HUES6 (cell line): ENCODE measurements at regions not wholly inside any gene's neighbourhood (a gene's known extent, or its start where the extent isn't known, plus 50 kb on each side); places are given as distances from the start of the nearest gene placed in this dataset.

Source experiments
- H3K27ac ChIP-seq: 2 replicates; pipeline ENCODE4 v1.7.0; 2013; ENCODE audit warnings: low read depth, mild to moderate bottlenecking, low read length, inconsistent platforms
- H3K27me3 ChIP-seq: 2 replicates; pipeline ENCODE4 v1.6.1; 2013; ENCODE audit warnings: low read length; ENCODE audit not compliant: control insufficient read depth, insufficient read depth
- H3K36me3 ChIP-seq: 2 replicates; pipeline ENCODE4 v1.6.1; 2013; ENCODE audit warnings: low read length; ENCODE audit not compliant: control insufficient read depth, insufficient read depth
- H3K4me1 ChIP-seq: 2 replicates; pipeline ENCODE4 v1.6.1; 2013; ENCODE audit warnings: low read length; ENCODE audit not compliant: control insufficient read depth, insufficient read depth
- H3K4me3 ChIP-seq: 2 replicates; pipeline ENCODE4 v1.5.1; 2013; ENCODE audit warnings: low read depth, low read length
- H3K9ac ChIP-seq: one replicate; pipeline ENCODE4 v1.6.1; 2013; ENCODE audit warnings: mild to moderate bottlenecking, low read length
- H3K9me3 ChIP-seq: 2 replicates; pipeline ENCODE4 v1.6.1; 2013; ENCODE audit warnings: low read depth, low read length; ENCODE audit not compliant: control insufficient read depth, insufficient read depth

DNA sequence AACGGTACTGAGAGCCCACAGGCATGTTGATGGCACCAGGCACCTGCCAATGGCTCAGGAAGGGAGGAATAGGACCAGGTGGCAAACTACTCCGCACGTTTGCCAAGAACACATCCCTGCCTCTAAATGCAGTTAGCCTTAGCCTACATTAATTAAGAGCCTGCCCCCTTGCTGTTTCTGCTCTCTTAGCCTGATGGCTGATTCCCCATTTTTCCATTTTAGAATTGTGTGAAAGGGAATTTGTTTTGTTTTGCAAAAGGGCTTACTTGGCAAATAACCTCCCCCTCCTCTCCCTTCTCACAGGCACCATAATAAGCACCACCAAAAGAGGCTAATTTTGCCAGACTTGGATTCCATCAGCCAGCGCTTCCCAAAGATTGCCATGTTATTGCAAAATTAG lies 1203.2 kb downstream of the SORCS3 start:
- H3K9me3 ChIP-seq = no peaks in the 10 kb centered on the region
- H3K4me1 ChIP-seq = peaks cover 25% of the 10 kb centered on the region
- H3K36me3 ChIP-seq = no peaks in the 10 kb centered on the region
- 0 out of 2 replicates have a peak overlapping the region, but pooled peaks have one; percentile 14 for H3K27ac ChIP-seq
- H3K4me3 ChIP-seq = no peak overlapping the region
- H3K9ac ChIP-seq = no peak overlapping the region
- no peaks in the 10 kb centered on the region for H3K27me3 ChIP-seq

DNA sequence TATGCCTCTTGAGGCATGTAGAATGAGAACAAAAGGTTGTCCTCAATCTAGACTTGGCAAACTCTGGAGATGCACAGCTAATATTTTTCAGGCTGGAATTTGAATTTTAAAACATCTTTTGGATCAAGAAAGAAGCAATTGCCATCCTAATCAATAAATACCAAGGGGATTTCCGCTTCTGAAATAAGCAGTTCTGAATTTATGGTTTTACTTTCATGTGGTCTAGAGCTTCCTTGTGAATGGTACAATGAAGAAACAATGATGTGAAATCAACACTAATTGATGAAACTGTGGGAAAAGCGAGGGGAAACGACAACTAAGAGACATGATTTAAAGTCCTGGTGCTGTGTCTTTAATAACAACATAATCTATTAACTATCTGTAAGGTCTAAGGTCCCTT lies 1202.7 kb downstream of the SORCS3 start:
- no peak overlapping the region for H3K4me3 ChIP-seq
- H3K36me3 ChIP-seq = no peaks in the 10 kb centered on the region
- H3K4me1 ChIP-seq = peaks cover 25% of the 10 kb centered on the region
- H3K9ac ChIP-seq = no peak overlapping the region
- H3K9me3 ChIP-seq = no peaks in the 10 kb centered on the region
- H3K27ac ChIP-seq = 0 out of 2 replicates have a peak overlapping the region, but pooled peaks have one; percentile 14
- no peaks in the 10 kb centered on the region for H3K27me3 ChIP-seq

DNA sequence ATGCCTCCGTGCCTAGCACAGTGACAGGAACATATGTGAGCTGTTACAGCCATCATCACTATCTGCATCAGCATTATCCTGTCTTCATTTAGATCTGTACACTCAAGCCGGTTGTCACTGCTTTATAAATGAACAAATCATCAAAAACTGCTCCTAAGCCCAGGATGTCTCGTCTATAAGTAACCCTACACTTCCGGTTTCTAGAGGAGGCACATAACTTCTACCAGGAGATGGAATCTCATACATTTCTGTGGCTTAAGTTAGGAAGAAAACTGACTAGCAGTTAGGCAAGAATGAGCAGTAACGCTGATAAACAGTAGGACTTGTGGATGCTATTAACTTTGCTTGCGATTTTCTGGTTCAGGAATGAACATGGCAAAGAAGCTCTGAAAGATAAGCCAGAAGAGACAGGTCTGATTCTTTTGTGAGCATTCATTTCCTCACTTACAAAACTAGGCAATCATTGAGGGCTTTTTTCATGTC lies 1199.2 kb downstream of the SORCS3 start:
- peaks cover 25% of the 10 kb centered on the region for H3K4me1 ChIP-seq
- no peaks in the 10 kb centered on the region for H3K27me3 ChIP-seq
- no peak overlapping the region for H3K4me3 ChIP-seq
- H3K27ac ChIP-seq = no peak overlapping the region
- H3K36me3 ChIP-seq = no peaks in the 10 kb centered on the region
- H3K9me3 ChIP-seq = no peaks in the 10 kb centered on the region
- no peak overlapping the region for H3K9ac ChIP-seq

DNA sequence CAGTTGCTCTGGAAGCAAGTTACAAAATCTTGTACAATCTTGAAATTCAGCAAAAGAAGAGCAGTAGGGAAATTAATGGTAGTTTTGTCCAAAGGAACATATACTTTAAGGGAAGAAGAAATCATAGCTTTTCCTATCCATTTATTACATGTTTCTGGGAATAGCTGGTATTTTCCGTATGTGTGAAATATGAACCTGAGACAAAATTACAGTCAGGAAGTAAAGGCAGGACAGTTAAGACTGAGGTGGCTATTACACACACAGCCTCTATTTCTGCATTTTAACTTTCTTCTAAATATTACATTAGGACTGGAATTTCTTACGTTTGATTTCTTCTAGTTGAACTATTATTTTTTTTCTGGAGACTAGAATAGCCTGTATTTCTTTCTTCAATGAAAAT lies 1197.3 kb downstream of the SORCS3 start:
- Histone ChIP-seq H3K9ac (no peak overlapping the region), H3K9me3 (no peaks in the 10 kb centered on the region), H3K4me3 (no peak overlapping the region), H3K4me1 (peaks cover 6% of the 10 kb centered on the region; the same call in 1 of the 2 replicates), H3K36me3 (no peaks in the 10 kb centered on the region), H3K27me3 (no peaks in the 10 kb centered on the region), H3K27ac (no peak overlapping the region)

DNA sequence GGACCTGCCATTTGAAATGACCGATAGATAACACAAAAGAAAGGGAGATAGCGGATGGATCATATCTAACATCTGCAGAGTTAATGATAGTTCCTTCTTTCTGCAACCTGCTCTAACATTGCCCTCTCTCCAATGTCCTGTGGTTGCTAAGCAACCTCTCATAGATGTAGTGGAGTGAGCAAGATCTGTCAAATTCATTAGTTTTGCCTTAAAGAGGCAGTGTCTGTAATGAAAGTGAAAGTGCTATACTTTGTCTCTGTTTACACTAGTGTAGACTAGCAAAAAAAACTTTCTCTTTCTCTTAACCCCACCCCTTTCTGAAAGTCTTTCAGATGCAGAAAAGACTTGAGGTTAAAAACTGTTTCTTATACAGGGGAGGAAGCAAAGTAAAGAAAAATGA lies 1196.9 kb downstream of the SORCS3 start:
- no peaks in the 10 kb centered on the region for H3K27me3 ChIP-seq
- no peak overlapping the region for H3K9ac ChIP-seq
- no peak overlapping the region for H3K4me3 ChIP-seq
- no peak overlapping the region for H3K27ac ChIP-seq
- H3K36me3 ChIP-seq = no peaks in the 10 kb centered on the region
- peaks cover 4% of the 10 kb centered on the region; the same call in 1 of the 2 replicates for H3K4me1 ChIP-seq
- no peaks in the 10 kb centered on the region for H3K9me3 ChIP-seq

DNA sequence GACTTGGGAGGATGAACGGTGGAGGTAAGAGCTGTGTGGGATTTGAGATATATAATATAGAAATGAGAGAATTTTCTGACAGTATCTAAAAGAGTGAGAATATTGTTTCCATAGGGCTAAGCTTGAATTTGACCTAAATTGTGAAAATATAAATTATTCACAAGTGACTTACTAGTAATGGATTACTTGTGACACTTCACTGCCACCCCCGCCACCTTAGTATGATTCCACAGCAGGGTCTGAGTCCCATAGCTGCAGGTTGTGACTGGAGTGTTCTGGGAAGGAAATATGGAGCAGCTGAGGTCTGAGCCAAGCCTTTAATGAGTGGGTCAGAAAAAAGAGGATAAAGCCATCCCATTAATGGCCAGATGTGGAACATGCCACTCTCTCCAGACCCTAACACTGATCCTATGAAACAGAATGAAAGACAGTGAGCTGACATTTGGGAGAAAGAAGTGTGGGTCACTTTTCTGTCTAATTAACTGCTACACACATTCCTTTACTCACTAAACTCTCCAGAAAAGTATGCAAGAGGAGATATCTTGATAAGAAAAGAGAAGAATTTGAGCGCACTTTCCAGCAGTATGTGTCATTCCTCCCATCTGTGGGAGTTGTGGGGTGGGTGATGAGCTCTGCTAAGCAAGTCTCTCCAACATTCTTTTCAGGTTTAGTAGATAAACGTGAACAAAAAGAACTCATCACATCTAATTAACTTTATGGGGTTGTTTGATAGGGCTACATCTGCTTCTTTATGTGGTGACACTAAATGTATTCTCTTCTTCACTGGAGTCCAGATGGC lies 1193.4 kb downstream of the SORCS3 start:
- Histone ChIP-seq H3K9ac (no peak overlapping the region), H3K4me3 (no peak overlapping the region), H3K4me1 (no peaks in the 10 kb centered on the region), H3K27ac (no peak overlapping the region), H3K9me3 (no peaks in the 10 kb centered on the region), H3K27me3 (no peaks in the 10 kb centered on the region), H3K36me3 (no peaks in the 10 kb centered on the region)

DNA sequence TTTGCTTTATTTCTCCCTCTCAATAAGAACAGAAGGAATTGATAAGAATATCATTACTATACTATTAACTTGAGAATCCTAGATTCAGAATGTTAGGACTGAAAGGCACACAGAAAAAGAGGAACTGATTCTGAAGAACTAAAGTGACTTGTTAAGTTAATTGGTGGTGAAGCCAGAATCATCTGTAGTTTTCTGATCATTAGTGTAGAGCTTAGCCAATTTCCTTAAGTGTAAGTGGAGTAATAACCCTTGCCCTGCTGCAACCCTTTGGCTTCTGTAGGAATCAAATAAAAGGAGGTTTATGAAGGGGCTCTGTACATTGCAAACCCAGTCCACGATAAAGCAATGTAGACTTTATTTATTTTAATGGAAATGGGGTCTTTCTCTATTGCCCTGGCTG lies 1186.0 kb downstream of the SORCS3 start:
- Histone ChIP-seq H3K36me3 (no peaks in the 10 kb centered on the region), H3K27me3 (no peaks in the 10 kb centered on the region), H3K4me3 (no peak overlapping the region), H3K4me1 (no peaks in the 10 kb centered on the region), H3K27ac (no peak overlapping the region), H3K9ac (no peak overlapping the region), H3K9me3 (no peaks in the 10 kb centered on the region)

DNA sequence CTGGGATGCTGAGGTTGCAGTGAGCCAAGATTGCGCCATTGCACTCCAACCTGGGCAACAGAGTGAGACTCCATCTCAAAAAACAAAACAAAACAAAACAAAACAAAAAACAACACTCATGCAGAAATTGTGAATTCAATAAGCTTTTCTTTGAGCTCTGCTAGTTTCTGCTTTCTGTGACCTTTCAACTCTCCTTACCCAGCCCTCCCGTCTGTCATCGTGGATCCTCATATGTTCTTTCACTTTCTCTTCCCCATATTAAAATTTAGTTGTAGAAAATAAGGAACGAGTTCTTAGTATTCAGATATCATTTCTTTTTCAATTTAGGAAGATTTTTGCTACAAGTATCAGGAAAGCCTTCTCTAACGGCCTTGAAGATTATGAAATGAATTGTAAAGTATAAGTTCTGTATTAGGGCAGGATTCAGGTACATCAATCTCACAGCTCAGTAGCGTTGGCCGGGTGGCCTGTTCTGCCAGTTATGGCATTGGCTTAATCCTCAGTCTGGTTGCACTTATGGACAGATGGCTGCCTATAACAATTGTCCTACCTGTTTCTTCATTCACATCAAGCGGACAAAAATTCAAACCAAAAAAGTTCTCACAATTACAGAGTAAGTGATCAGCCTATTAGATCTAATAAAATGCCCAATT lies 1167.0 kb downstream of the SORCS3 start:
- H3K27me3 ChIP-seq = no peaks in the 10 kb centered on the region
- no peaks in the 10 kb centered on the region for H3K9me3 ChIP-seq
- no peaks in the 10 kb centered on the region for H3K36me3 ChIP-seq
- H3K9ac ChIP-seq = no peak overlapping the region
- peaks cover 3% of the 10 kb centered on the region; the same call in 1 of the 2 replicates for H3K4me1 ChIP-seq
- no peak overlapping the region for H3K27ac ChIP-seq
- H3K4me3 ChIP-seq = no peak overlapping the region

DNA sequence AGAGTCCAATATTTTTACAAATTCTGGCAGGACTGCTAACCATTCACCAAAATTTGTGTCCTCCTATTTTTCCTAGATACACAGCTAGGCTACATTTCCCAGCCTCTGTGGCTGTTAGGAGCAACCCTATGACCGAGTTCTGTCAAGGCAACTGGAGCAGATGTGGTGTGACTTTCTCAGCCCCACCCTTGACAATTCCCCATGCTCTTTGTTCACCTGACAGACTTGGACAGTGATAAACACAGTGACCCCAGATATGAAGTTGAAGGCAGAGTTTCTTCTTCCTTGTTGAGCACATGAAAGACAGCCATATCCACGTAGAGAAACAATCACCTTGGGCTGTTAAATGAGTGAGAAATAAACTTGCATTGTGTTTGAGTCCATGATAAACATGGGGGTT lies 1162.1 kb downstream of the SORCS3 start:
- Histone ChIP-seq H3K36me3 (no peaks in the 10 kb centered on the region), H3K27me3 (no peaks in the 10 kb centered on the region), H3K27ac (no peak overlapping the region), H3K9ac (no peak overlapping the region), H3K4me1 (no peaks in the 10 kb centered on the region), H3K9me3 (0 out of 2 replicates have a peak, but pooled peaks cover 3% of the 10 kb centered on the region), H3K4me3 (no peak overlapping the region)

DNA sequence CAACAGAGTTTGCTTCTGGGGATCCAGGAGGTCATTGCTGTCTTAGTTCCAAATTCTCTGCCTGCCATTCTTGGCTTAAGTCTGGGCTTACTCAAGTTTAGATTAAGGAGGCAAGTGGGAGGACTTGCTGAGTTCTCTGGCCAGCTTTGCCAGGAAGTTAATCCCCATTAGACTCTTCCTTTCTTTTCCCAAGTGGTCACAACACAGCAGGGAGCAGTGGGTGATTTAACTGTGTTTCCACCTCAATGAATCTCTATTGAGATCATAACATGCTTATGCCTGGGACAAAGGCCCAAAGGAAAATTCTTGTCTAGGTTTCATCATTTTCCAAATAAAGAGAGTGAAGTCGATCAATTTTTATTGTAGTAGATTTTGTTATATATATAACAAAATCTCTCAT lies 1159.6 kb downstream of the SORCS3 start:
- Histone ChIP-seq H3K36me3 (no peaks in the 10 kb centered on the region), H3K27me3 (no peaks in the 10 kb centered on the region), H3K4me1 (no peaks in the 10 kb centered on the region), H3K4me3 (no peak overlapping the region), H3K9ac (no peak overlapping the region), H3K9me3 (0 out of 2 replicates have a peak, but pooled peaks cover 3% of the 10 kb centered on the region), H3K27ac (no peak overlapping the region)

DNA sequence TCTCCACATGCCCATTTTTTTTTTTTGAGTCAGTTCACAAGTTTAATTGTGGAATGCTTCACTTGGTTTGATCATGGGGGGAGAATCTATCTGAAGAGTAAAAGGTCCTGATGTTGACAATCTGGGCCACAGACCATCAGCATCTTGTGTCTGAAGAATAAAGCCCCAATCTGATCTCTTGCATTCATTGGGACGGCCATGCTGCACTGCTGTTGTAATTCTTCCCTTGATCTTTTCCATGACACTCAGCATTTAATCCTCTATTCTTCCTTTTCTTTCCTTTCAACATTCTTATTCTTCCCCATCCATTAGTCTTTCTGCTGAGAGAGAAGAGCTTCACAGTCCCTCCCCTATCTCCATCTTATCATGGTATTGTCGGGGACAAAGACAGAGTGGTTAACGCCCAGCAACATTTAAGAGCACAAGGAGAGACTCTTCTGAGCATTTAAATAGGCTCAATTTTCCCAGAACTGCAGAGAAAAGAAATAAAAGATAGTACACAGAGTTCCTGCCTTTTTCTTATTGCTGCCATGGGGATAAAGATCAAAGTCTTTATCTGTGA lies 1157.3 kb downstream of the SORCS3 start:
- Histone ChIP-seq H3K27ac (no peak overlapping the region), H3K9ac (no peak overlapping the region), H3K36me3 (no peaks in the 10 kb centered on the region), H3K4me3 (no peak overlapping the region), H3K27me3 (no peaks in the 10 kb centered on the region), H3K4me1 (no peaks in the 10 kb centered on the region), H3K9me3 (0 out of 2 replicates have a peak, but pooled peaks cover 3% of the 10 kb centered on the region)
